Loucy (cell line): ENCODE measurements at regions not wholly inside any gene's neighbourhood (a gene's known extent, or its start where the extent isn't known, plus 50 kb on each side); places are given as distances from the start of the nearest gene placed in this dataset.

Experiments used
- CTCF ChIP-seq: fragments of 200-600 bp; sonication (generic); conservative IDR thresholded peaks from 2 replicates; pipeline ENCODE4 v1.5.1; 2014; ENCODE audit warnings: mild to moderate bottlenecking, antibody characterized with exemption, low read length
- EZH2phosphoT487 ChIP-seq: fragments of 200-600 bp; IDR thresholded peaks from 2 replicates; pipeline ENCODE4 v1.6.1; 2018; ENCODE audit warnings: antibody characterized with exemption, mild to moderate bottlenecking, moderate library complexity, borderline replicate concordance

- TF ChIP-seq CTCF (peak; percentile 79), EZH2phosphoT487 (no peak)
Measured at GRCh38 chr16:72467157-72467759, 295.3 kb upstream of the PMFBP1 start.
